ENCODE measurements at regions not wholly inside any gene's neighbourhood (a gene's known extent, or its start where the extent isn't known, plus 50 kb on each side); places are given as distances from the start of the nearest gene placed in this dataset.
"Not testable (repeated sequence)": the region's sequence is repeated elsewhere in the genome, so short reads cannot be mapped to it uniquely, and the experiment has no call there.

DNA sequence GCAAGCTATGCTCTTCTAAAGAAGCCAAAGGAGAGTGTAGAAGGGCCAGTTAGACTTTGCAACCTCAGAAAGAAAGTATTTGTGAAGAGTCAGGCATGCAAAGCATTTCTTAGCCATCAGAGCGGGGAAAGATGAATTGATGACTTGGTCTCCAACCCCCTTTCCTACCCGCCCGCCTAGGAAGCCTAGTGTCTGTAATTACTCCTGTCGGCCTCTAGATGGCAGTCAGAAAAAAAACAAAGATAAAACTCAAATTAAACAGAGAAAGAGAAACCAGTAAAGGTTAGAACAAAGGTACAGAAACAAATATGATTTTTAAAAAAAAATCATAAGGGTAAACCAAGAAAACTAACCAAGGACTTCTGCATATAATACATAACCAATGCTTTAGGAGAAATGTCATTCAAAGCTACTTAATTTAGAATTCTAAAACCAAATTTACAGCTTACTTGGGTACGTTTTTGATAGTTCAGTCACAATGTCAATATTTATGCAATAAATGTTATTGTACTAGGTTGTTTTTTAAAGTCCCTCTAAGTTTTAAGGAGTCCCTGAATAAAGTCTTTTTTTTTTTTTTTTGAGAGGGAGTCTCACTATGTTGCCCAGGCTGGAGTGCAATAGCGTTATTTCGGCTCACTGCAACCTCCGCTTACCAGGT lies 97.6 kb downstream of the LYZL1 start:
- Mint-ChIP-seq H3K27me3 (ENCODE audit: unreplicated experiment) (peaks cover 6% of the 10 kb centered on the region), H3K27ac (ENCODE audit: unreplicated experiment) (no peak overlapping the region), H3K36me3 (ENCODE audit: low read depth, unreplicated experiment) (no peaks in the 10 kb centered on the region), H3K4me1 (ENCODE audit: unreplicated experiment) (peaks cover 13% of the 10 kb centered on the region), H3K9me3 (ENCODE audit: unreplicated experiment) (no peaks in the 10 kb centered on the region), H3K4me3 (ENCODE audit: unreplicated experiment) (no peak overlapping the region)
- TF ChIP-seq, protein P1, sequence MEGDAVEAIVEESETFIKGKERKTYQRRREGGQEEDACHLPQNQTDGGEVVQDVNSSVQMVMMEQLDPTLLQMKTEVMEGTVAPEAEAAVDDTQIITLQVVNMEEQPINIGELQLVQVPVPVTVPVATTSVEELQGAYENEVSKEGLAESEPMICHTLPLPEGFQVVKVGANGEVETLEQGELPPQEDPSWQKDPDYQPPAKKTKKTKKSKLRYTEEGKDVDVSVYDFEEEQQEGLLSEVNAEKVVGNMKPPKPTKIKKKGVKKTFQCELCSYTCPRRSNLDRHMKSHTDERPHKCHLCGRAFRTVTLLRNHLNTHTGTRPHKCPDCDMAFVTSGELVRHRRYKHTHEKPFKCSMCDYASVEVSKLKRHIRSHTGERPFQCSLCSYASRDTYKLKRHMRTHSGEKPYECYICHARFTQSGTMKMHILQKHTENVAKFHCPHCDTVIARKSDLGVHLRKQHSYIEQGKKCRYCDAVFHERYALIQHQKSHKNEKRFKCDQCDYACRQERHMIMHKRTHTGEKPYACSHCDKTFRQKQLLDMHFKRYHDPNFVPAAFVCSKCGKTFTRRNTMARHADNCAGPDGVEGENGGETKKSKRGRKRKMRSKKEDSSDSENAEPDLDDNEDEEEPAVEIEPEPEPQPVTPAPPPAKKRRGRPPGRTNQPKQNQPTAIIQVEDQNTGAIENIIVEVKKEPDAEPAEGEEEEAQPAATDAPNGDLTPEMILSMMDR (IDR thresholded peaks at IDR 0.05; ENCODE audit: unreplicated experiment) = peak; percentile 72
- DNase-seq (ENCODE audit: low spot score) = no peak

DNA sequence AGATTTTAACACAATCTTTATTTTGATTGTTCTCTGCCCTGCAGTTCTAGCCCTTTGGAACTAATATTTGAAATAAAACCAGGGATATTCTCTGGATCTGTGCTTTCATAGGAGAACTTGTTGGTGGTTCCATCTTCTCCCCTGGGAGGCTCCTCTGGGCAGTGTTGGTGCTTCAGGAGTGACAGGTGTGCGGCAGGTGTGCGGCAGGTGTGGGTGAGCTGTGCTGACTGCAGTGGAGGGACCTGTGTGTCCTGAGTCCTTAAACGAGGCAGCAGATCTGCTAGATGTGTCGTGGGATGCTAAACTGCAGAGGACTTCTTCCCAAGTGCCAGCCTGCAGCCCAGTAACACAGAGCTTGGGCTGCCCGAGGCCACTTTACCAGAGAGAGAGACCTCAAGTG lies 98.4 kb downstream of the LYZL1 start:
- Mint-ChIP-seq H3K9me3 (ENCODE audit: unreplicated experiment) (no peaks in the 10 kb centered on the region), H3K27me3 (ENCODE audit: unreplicated experiment) (peaks cover 5% of the 10 kb centered on the region), H3K36me3 (ENCODE audit: low read depth, unreplicated experiment) (no peaks in the 10 kb centered on the region), H3K4me3 (ENCODE audit: unreplicated experiment) (no peak overlapping the region), H3K27ac (ENCODE audit: unreplicated experiment) (no peak overlapping the region), H3K4me1 (ENCODE audit: unreplicated experiment) (peaks cover 13% of the 10 kb centered on the region)
- TF ChIP-seq, protein P1 (IDR thresholded peaks at IDR 0.05; ENCODE audit: unreplicated experiment) = no peak
- DNase-seq (ENCODE audit: low spot score) = no peak

DNA sequence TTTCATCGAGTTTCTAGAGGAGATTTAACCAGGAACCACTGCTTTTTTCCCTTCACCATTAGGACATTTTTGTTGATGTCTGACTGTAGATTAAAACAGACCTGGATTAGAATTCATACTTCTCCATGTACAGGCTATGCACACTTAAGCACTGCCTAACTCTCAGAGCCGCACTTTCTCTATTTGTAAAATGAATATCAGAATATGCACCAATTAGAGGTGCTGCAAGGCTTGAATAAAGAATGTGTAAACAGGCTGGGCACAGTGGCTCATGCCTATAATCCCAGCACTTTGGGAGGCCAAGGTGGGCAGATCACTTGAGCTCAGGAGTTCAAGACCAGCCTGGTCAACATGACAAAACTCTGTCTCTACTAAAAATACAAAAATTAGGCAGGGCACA lies 99.2 kb downstream of the LYZL1 start:
- not testable (repeated sequence) for H3K27me3 Mint-ChIP-seq (ENCODE audit: unreplicated experiment); H3K36me3 Mint-ChIP-seq (ENCODE audit: low read depth, unreplicated experiment); H3K27ac Mint-ChIP-seq (ENCODE audit: unreplicated experiment); H3K4me3 Mint-ChIP-seq (ENCODE audit: unreplicated experiment); H3K9me3 Mint-ChIP-seq (ENCODE audit: unreplicated experiment); DNase-seq (ENCODE audit: low spot score)
- peaks cover 10% of the 10 kb centered on the region for H3K4me1 Mint-ChIP-seq (ENCODE audit: unreplicated experiment)

DNA sequence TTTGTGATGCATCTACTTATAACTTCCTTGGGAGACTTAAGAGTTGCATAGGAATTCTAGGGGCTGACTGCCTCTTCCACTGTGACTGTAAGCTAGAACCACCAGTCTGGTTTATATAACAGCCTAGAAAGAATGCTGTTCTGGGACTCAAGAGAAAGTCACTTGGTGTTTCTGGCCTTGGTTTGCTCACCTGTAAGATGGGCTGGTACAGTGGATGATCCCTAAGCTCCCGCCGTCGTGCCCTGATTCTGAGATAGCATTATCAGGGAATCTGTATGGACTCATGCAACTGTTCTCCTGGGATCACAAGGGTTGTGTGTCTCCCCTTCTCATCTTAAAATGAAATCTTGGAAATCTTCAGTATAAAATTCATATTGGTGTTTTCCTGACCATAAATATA lies 100.6 kb downstream of the LYZL1 start:
- no peak overlapping the region for H3K27ac Mint-ChIP-seq (ENCODE audit: unreplicated experiment)
- no peak for DNase-seq (ENCODE audit: low spot score)
- peaks cover 3% of the 10 kb centered on the region for H3K27me3 Mint-ChIP-seq (ENCODE audit: unreplicated experiment)
- TF ChIP-seq, protein P1 (IDR thresholded peaks at IDR 0.05; ENCODE audit: unreplicated experiment) = no peak
- H3K4me3 Mint-ChIP-seq (ENCODE audit: unreplicated experiment) = no peak overlapping the region
- no peaks in the 10 kb centered on the region for H3K36me3 Mint-ChIP-seq (ENCODE audit: low read depth, unreplicated experiment)
- peaks cover 2% of the 10 kb centered on the region for H3K4me1 Mint-ChIP-seq (ENCODE audit: unreplicated experiment)
- no peaks in the 10 kb centered on the region for H3K9me3 Mint-ChIP-seq (ENCODE audit: unreplicated experiment)

DNA sequence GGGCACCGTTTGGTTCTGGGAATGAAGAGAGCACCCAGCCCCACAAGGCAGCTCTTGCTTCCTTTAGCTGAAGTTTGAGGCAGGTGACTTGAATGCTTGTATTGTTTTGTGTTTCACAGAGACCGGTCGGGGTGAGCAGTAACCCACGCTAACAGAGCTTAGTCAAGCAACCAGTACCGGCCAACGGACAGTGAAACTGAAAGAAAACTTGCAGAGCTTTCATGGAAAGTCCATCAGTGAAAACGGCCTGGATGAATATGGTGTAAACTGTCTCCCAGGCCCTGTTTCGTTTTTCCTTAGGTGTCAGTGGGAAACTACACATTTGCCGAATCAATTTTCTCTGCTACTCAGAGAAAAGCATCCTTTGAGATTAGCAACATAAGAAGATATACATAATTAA lies 101.1 kb downstream of the LYZL1 start:
- Mint-ChIP-seq H3K27ac (ENCODE audit: unreplicated experiment) (no peak overlapping the region), H3K4me3 (ENCODE audit: unreplicated experiment) (no peak overlapping the region), H3K9me3 (ENCODE audit: unreplicated experiment) (no peaks in the 10 kb centered on the region), H3K36me3 (ENCODE audit: low read depth, unreplicated experiment) (no peaks in the 10 kb centered on the region), H3K4me1 (ENCODE audit: unreplicated experiment) (peaks cover 1% of the 10 kb centered on the region), H3K27me3 (ENCODE audit: unreplicated experiment) (peaks cover 3% of the 10 kb centered on the region)
- DNase-seq (ENCODE audit: low spot score) = no peak
- TF ChIP-seq, protein P1 (IDR thresholded peaks at IDR 0.05; ENCODE audit: unreplicated experiment) = no peak
